ENCODE measurements at regions not wholly inside any gene's neighbourhood (a gene's known extent, or its start where the extent isn't known, plus 50 kb on each side); places are given as distances from the start of the nearest gene placed in this dataset.

DNA sequence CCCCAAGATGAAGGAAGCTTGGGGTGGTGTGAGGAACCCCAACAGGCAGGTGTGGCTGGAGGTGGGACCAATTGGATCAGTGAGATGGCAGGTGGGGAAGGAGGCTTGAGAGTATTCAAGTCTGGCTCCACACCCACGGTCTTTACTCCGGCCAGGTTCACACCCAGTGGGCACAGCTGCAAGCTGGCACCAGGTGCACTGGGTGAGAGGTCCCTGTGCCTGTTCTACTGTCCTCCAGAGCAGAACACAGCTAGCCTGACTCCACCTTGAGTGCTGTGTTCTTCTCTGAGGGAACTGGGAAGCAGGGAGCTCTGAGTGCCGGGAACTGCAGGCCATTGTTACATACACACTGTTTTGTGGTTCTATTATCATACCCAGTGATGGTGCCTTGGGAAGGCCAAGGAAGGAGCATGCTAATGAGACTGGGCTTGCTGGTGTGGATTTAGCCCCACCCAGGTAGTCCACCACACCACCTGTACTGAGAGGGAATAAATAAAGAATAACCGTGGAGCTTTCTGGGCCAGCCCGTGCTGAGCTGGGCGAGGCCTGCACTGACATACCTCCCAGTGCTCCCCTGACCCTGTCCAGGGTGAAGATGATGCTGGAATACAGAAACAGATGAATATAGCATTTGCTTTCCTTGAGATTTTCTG, 93.4 kb downstream of the ABHD5 start:
- no peak for DNase-seq

DNA sequence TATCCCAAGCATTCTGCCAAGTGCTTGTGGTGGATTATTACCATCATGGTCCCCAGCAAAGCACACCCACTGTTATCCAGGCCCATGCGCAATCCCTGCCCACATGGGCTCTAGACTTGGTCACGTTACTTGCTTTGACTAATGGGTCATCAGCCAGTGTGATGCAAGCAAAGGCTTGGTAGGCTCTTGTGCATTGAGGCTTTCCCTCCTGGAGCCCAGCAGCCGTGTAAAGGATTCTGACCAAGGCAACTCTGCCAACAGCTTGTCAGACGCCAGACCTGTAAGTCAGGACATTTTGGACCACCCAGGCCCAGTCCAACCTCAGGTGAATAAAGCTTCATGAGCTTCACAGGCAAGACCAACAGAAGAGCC, 93.9 kb downstream of the ABHD5 start:
- no peak for DNase-seq

DNA sequence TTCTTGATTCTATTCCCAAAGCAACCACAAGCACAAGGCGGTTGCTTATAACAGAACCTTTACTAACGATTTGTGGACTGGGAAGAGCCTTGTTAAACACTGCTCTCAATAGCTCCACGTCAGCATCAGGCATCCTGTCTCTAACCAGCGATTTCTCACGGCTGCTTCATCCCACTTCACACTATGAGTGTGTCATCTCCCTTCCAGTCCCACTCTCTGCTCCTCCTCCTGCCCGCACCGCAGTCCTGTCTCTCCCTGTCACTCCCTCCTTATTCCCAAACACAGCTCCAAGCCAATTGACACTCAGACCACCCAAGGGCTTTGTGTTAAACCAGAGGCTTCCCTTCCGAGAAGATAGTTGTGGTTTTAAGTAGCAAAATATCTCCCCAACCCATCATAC, 94.8 kb downstream of the ABHD5 start:
- DNase-seq: no peak

DNA sequence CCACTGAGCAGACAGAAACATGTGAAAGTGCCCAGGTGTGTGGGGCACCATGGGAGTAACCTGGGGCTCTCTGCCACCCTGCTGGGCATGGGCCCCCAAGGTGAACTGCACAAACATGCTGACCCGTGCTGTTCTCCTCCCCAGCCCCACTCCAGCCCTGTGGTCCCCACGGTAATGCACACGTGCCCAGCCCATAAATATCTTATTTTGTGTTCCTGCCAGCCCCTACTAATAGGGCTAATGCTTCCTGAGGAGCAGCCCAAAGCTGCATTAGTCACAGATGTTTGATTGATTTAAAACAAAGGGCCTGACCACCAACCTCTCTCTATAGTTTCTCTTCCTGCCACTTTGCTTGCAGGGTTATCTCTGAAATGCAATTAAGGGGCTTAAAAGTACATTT, 95.4 kb downstream of the ABHD5 start:
- DNase-seq: no peak

GRCh38 chr3:43786526-43787305, 96.0 kb downstream of the ABHD5 start:
- DNase-seq: no peak

DNA sequence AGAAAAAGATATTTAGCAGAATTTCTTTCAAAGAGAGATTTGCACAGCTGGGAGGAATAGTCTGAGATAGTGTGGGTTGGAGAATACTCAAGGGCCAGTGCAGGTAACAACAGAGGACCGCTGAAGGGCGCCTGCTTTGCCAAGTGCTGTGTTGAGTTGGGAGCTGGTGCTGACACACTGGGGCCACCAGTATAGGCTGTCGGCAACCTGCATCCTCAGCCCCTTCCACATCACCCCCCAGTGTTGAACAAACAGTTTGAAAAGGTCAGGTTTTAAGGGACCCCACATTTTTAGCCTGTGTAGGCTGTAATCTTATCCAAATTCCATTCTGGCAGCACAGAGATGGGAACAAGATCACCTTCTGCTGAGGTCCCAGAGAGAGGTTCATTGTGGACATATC, 96.6 kb downstream of the ABHD5 start:
- DNase-seq: no peak

GRCh38 chr3:43789028-43789427, 98.3 kb downstream of the ABHD5 start:
- DNase-seq: no peak

GRCh38 chr3:43790060-43790459, 99.3 kb downstream of the ABHD5 start:
- no peak for DNase-seq

GRCh38 chr3:43790476-43790875, 99.7 kb downstream of the ABHD5 start:
- DNase-seq: no peak

- no peak for DNase-seq
These were observed 100.5 kb downstream of the ABHD5 start for GRCh38 chr3:43791246-43791645.

DNA sequence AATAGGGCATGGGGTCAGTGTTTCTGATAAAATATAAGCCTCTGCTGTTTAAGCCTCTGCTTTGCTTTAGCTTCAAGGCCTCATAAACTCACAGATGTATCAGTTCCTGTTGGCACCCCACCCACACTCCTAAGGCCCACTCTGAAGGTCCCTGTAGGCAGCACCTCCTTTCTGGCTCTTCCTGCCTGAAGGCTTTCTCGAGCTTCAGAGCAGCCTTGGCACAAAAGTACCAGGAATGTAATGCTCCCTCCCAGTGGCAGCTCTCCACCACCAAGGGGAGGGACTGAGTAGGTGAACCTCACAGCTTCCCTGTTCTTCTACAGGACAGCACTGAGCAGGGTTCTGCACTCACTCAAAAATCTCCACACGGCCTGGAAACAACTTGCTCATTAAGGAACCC, 102.2 kb downstream of the ABHD5 start:
- DNase-seq: no peak

- no peak for DNase-seq
These were observed 103.1 kb downstream of the ABHD5 start for GRCh38 chr3:43793648-43794372.

GRCh38 chr3:43794776-43795175, 104.0 kb downstream of the ABHD5 start:
- DNase-seq: no peak

DNA sequence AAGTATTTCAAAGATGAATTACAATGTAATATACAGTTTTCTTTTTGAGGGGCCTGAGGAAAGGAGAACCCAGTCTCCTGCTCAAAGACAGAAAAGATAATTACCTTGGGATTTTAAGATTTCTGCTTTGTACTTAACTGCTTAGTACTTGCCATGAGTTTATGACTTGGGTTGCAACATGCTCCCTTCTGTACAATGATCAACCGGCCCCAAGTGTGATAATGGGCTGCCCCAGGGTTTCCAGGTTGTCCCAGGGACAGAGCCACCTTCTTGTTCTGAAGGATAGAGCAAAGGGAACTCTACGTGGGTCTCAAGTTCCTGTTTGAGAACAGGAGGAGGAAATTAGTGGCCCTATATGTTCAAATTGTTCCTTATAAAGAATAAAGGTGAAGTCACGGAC, 104.8 kb downstream of the ABHD5 start:
- no peak for DNase-seq

GRCh38 chr3:43796041-43796596, 105.4 kb downstream of the ABHD5 start:
- no peak for DNase-seq

GRCh38 chr3:43797794-43798193, 107.1 kb downstream of the ABHD5 start:
- DNase-seq: no peak

GRCh38 chr3:43810797-43811196, 120.1 kb downstream of the ABHD5 start:
- no peak for DNase-seq

DNA sequence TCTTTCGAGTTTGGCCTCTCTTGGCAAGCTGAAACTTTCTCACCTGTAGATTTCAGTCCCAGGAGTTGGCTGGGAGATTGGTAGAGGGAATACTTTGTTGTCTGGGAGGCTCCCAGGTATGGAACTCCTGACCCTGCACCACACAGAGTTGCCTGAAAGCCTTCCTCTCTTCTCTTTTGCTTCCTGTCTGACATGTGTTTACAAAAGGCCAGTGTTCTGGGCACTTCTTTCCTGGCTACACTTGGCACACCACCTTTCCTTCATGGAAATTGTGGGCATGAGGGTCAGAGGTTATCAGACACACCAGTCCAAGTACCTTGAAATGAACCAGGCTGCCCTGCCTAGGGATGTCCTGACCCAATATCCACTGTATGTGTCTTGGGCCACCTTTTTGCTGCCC, 123.7 kb downstream of the ABHD5 start:
- no peak for DNase-seq

GRCh38 chr3:43816372-43816771, 125.6 kb downstream of the ABHD5 start:
- no peak for DNase-seq

DNA sequence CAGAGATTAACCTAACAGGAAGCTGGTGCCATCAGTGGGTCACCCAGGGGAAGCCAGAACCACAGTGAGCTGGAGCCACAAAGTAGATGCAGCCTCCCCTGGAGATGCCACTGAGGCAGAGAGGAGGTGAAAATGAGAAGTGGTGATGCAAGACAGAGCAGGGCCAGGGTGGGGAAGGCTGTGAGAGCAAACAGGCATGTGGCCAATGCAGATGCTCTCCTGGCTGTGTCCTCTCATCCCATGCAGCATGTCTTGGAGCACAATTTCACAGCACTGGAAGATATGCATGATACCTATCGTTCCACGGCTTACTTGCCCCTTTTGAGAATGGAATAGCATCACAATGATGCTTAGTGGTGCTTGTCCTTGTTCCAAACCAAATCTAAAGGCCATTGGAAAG, 126.3 kb downstream of the ABHD5 start:
- DNase-seq: no peak

- no peak for DNase-seq
These were observed 127.1 kb downstream of the ABHD5 start for GRCh38 chr3:43817825-43818224.

DNA sequence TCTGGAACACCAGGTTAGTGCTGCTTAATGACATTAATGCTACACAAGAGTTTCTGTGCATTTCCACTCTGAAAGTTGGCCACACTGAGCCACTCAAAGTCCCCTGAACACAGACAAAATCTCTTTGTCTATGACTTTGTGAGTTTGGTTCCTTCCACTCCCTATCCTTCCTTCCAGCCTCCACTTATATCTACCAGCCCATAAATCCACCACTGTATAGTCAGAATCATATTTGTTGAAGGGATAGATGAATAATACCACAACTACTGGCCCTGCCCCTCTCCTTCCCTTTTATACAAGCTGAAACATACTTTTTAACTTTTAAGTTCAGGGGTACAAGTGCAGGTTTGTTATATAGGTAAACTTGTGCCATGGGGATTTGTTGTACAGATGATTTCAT, 127.5 kb downstream of the ABHD5 start:
- DNase-seq: no peak

DNA sequence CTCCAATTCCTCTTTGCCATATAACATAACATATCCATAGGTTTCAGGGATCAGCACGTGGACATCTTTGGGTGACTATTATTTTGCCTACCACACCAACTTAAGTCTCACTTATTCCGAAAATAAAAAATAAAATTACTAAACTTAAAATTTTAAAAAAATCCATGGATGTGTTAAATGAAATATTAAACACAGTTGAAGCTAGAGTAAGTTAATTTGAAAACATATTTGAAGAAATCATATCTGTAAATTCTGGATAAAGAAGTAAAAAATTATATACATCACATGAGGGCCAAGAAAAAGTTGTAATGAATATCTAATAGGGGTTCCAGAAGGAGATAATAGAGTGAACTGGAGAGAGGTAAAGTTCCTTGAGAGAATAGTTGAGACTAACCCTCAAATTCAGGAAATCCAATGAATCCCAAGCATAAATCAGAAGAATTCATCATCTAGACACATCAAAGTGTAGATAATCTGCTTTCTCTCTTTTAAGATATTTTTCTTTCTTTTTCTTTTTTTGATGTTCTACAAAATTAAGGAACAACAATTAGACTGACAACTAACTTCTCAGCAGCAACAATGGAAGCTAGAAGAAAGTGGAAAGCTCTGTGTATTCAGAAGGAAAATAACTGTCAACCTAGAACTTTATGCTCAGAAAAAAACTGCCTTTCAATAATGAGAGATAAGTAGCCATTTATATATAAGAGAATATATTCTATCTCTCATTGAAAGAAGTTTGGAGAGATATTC, 147.4 kb downstream of the ABHD5 start:
- no peak for DNase-seq

Data from hematopoietic multipotent progenitor cell treated with erythropoietin and hydrocortisone succinate and interleukin-3 and kit ligand, for 8 days (in vitro differentiated cells).